ENCODE measurements at regions not wholly inside any gene's neighbourhood (a gene's known extent, or its start where the extent isn't known, plus 50 kb on each side); places are given as distances from the start of the nearest gene placed in this dataset.

GRCh38 chr9:89740722-89741121 lies 135.9 kb downstream of the GADD45G start:
- no peak for DNase-seq (ENCODE audit: extremely low spot score, unreplicated experiment)
- H3K4me1 Mint-ChIP-seq (ENCODE audit: unreplicated experiment) = no peaks in the 10 kb centered on the region

GRCh38 chr9:89742660-89743059 lies 137.8 kb downstream of the GADD45G start:
- no peak for DNase-seq (ENCODE audit: extremely low spot score, unreplicated experiment)

More at GRCh38 chr9:89740722-89741121, 135.9 kb downstream of the GADD45G start:
- no peak overlapping the region for H3K27ac Mint-ChIP-seq (ENCODE audit: unreplicated experiment)
- H3K4me3 Mint-ChIP-seq (ENCODE audit: unreplicated experiment) = no peak overlapping the region
- no peaks in the 10 kb centered on the region for H3K27me3 Mint-ChIP-seq (ENCODE audit: unreplicated experiment)
- no peaks in the 10 kb centered on the region for H3K36me3 Mint-ChIP-seq (ENCODE audit: unreplicated experiment)
- TF ChIP-seq CTCF (IDR thresholded peaks at IDR 0.05) = no peak
- H3K9me3 Mint-ChIP-seq (ENCODE audit: unreplicated experiment) = no peaks in the 10 kb centered on the region

GRCh38 chr9:89743216-89743572 lies 138.4 kb downstream of the GADD45G start:
- Mint-ChIP-seq H3K4me3 (ENCODE audit: unreplicated experiment) (no peak overlapping the region), H3K9me3 (ENCODE audit: unreplicated experiment) (no peaks in the 10 kb centered on the region), H3K4me1 (ENCODE audit: unreplicated experiment) (no peaks in the 10 kb centered on the region), H3K27ac (ENCODE audit: unreplicated experiment) (no peak overlapping the region), H3K27me3 (ENCODE audit: unreplicated experiment) (no peaks in the 10 kb centered on the region), H3K36me3 (ENCODE audit: unreplicated experiment) (no peaks in the 10 kb centered on the region)
- TF ChIP-seq CTCF (IDR thresholded peaks at IDR 0.05) = no peak
- no peak for DNase-seq (ENCODE audit: extremely low spot score, unreplicated experiment)

More at GRCh38 chr9:89742660-89743059, 137.8 kb downstream of the GADD45G start:
- Mint-ChIP-seq H3K27ac (ENCODE audit: unreplicated experiment) (no peak overlapping the region), H3K36me3 (ENCODE audit: unreplicated experiment) (no peaks in the 10 kb centered on the region), H3K4me3 (ENCODE audit: unreplicated experiment) (no peak overlapping the region), H3K27me3 (ENCODE audit: unreplicated experiment) (no peaks in the 10 kb centered on the region), H3K9me3 (ENCODE audit: unreplicated experiment) (no peaks in the 10 kb centered on the region), H3K4me1 (ENCODE audit: unreplicated experiment) (no peaks in the 10 kb centered on the region)
- TF ChIP-seq CTCF (IDR thresholded peaks at IDR 0.05) = no peak

- Mint-ChIP-seq H3K4me3 (ENCODE audit: unreplicated experiment) (no peak overlapping the region), H3K36me3 (ENCODE audit: unreplicated experiment) (no peaks in the 10 kb centered on the region), H3K27ac (ENCODE audit: unreplicated experiment) (no peak overlapping the region), H3K9me3 (ENCODE audit: unreplicated experiment) (no peaks in the 10 kb centered on the region), H3K27me3 (ENCODE audit: unreplicated experiment) (no peaks in the 10 kb centered on the region), H3K4me1 (ENCODE audit: unreplicated experiment) (no peaks in the 10 kb centered on the region)
- TF ChIP-seq CTCF (IDR thresholded peaks at IDR 0.05) = no peak
- DNase-seq (ENCODE audit: extremely low spot score, unreplicated experiment) = no peak
Observed at GRCh38 chr9:89743573-89744254, 138.9 kb downstream of the GADD45G start.

- TF ChIP-seq CTCF (IDR thresholded peaks at IDR 0.05) = no peak
Observed at GRCh38 chr9:89744255-89744648, 139.4 kb downstream of the GADD45G start.

More at GRCh38 chr9:89744255-89744648, 139.4 kb downstream of the GADD45G start:
- Mint-ChIP-seq H3K4me1 (ENCODE audit: unreplicated experiment) (no peaks in the 10 kb centered on the region), H3K4me3 (ENCODE audit: unreplicated experiment) (no peak overlapping the region), H3K27ac (ENCODE audit: unreplicated experiment) (no peak overlapping the region), H3K9me3 (ENCODE audit: unreplicated experiment) (no peaks in the 10 kb centered on the region), H3K27me3 (ENCODE audit: unreplicated experiment) (no peaks in the 10 kb centered on the region), H3K36me3 (ENCODE audit: unreplicated experiment) (no peaks in the 10 kb centered on the region)
- no peak for DNase-seq (ENCODE audit: extremely low spot score, unreplicated experiment)
